Skin epidermis (tissue), 12 donors: ENCODE measurements at regions not wholly inside any gene's neighbourhood (a gene's known extent, or its start where the extent isn't known, plus 50 kb on each side); places are given as distances from the start of the nearest gene placed in this dataset.
"Not testable (repeated sequence)": the region's sequence is repeated elsewhere in the genome, so short reads cannot be mapped to it uniquely, and the experiment has no call there.

Experiments used
- H3K27ac ChIP-seq, 21 experiments: fragments of 200-600 bp; sonication (generic) in 11 of 21; one replicate each; pipeline ENCODE4 v1.5.0; 2020; ENCODE audit warnings: mild to moderate bottlenecking in 3 of 21, inconsistent platforms in 2 of 21, moderate library complexity in 2 of 21
- H3K4me3 ChIP-seq, 7 experiments: fragments of 200-600 bp; sonication (generic) in 2 of 7; one replicate each; pipeline ENCODE4 v1.5.0; 2020; ENCODE audit warnings: inconsistent platforms in 2 of 7, mild to moderate bottlenecking in 2 of 7, moderate library complexity in 1 of 7

DNA sequence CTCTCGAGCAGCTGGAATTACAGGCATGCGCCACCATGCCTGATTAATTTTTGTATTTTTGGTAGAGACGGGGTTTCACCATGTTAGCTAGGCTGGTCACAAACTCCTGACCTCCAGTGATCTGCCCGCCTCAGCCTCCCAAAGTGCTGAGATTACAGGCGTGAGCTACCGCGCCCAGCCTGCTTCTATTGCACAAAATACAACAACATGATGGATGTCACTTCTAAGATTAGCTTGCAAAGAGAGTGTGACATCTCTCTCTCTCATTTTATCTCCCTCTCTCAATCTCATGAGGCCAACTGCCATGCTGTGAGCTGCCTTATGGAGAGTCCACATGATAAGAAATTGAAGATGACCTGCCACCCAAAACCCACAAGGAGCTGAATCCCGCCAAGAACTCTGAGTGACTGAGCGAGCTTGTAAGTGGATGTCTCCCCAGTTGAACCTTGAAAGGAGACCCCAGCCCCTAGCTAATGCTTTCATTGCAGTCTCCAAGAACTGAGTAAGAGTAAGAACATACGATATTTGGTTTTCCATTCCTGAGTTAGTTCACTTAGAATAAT is 458.5 kb downstream of the RBFOX1 start:
- Histone ChIP-seq H3K4me3 (no peak overlapping the region), H3K27ac (no peak overlapping the region)

DNA sequence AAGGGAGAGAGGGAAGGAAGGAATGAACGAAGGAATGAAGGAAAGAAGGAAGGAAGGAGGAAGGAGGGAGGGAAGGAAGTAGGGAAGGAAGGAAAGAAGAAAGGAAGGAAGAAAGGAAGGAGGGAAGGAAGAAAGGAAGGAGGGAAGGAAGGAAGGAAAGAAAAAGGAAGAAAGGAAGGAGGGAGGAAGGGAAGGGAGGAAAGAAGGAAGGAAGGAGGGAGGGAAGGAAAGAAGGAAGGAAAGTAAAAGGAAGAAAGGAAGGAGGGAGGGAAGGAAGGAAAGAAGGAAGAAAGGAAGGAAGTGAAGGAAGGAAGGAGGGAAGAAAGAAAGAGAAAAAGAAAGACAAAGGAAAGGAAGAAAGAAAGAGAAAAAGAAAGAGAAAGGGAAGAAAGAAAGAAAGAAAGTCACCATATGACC is 442.4 kb downstream of the RBFOX1 start:
- Histone ChIP-seq H3K4me3 (no peak overlapping the region), H3K27ac (no peak overlapping the region)

DNA sequence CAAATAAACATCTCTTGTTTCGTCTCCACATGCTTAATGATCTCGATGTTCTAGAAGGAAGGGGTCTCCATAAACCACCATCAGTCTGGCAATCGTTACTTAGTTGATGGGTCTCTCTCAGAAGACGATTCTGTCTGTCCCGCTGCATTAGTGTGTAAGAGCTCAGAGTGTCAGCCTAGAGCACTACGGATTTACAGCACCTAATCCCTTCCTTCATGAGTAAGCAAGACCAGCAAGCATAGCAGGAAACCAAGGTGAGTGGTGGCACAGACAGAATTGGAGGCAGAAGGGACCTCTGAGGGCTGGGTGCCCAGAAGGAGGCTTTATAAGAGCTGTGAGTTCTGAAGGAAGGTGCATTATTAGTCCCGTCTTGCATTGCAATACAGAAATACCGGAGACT is 440.1 kb downstream of the RBFOX1 start:
- Histone ChIP-seq H3K4me3 (no peak overlapping the region), H3K27ac (no peak overlapping the region)

DNA sequence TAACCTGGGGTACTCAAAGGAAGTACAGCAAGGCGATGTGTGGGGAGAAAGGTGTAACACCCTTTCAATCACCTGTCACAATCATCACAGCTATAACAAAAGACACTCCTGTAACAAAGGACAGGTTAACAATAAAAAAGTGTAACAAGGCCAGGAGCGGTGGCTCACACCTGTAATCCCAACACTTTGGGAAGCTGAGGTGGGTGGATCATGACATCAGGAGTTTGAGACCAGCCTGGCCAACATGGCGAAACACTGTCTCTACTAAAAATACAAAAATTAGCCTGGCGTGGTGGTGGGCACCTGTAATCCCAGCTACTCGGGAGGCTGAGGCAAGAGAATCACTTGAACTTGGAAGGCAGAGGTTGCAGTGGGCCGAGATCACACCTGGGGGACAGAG is 436.4 kb downstream of the RBFOX1 start:
- H3K27ac ChIP-seq, H3K4me3 ChIP-seq: not testable (repeated sequence)

DNA sequence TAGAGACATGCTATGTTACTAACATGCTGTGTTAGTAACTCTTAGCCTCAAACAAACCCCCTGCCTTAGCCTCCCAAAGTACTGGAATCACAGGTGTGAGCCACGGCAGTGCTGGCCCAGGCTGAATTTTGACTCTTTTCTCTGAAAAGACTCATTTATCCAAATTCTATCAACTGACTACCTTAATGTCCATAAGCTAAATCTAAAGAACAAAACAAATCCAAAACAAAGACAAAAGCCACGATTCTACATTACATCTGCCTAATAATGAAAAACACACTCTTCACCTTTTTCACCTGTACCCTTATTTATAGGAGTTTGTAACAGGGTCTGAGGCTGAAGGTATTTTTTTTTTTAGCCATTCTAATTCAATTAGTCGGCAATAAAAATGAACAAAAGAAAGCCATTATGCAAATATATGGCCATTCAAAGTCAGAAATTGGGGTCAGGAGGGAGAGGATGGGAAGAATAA is 432.5 kb downstream of the RBFOX1 start:
- H3K27ac ChIP-seq: no peak overlapping the region
- H3K4me3 ChIP-seq: no peak overlapping the region

DNA sequence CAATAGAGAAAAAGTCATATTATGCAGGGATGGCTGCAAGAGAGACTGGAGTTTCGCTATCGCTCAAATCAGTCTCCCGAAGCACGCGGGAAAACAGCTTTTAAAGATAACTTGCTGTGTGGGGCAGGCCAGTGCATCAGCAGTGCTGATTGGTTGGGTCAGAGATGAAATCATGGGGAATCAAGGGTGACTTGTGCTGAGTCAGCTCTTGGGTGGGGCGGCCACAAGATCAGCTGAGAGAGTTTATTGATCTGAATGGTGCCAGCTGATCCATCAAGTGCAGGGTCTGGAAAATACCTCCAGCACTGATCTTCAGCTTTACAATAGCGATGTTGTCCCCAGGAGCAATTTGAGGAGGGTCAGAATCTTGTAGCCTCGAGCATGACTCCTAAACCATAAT is 430.5 kb downstream of the RBFOX1 start:
- H3K27ac ChIP-seq: no peak overlapping the region
- no peak overlapping the region for H3K4me3 ChIP-seq
